Loucy (cell line): ENCODE measurements at regions not wholly inside any gene's neighbourhood (a gene's known extent, or its start where the extent isn't known, plus 50 kb on each side); places are given as distances from the start of the nearest gene placed in this dataset.

Experiments used
- H2AFZ ChIP-seq: fragments of 200-600 bp; sonication (generic); 2 replicates; pipeline ENCODE4 v1.6.0; 2016; ENCODE audit warnings: antibody characterized with exemption, mild to moderate bottlenecking, low read length, moderate library complexity
- H3F3A ChIP-seq: fragments of 200-600 bp; 2 replicates; pipeline ENCODE4 v1.6.0; 2016; ENCODE audit warnings: antibody characterized with exemption, low read depth, mild to moderate bottlenecking
- H3K27me3 ChIP-seq: fragments of 200-600 bp; sonication (generic); 2 replicates; pipeline ENCODE4 v1.6.1; 2014; ENCODE audit warnings: low read length, mild to moderate bottlenecking; ENCODE audit not compliant: insufficient read depth, poor library complexity, severe bottlenecking
- H3K36me3 ChIP-seq: fragments of 200-600 bp; sonication (generic); 2 replicates; pipeline ENCODE4 v1.6.1; 2016; ENCODE audit warnings: low read length; ENCODE audit not compliant: insufficient read depth
- H3K4me1 ChIP-seq: fragments of 200-600 bp; sonication (generic); 2 replicates; pipeline ENCODE4 v1.5.1; 2014; ENCODE audit warnings: low read length, mild to moderate bottlenecking; ENCODE audit not compliant: insufficient read depth, poor library complexity, severe bottlenecking
- H3K4me2 ChIP-seq: fragments of 200-600 bp; sonication (generic); 2 replicates; pipeline ENCODE4 v1.6.0; 2014; ENCODE audit warnings: antibody characterized with exemption, low read length, low read depth, mild to moderate bottlenecking; ENCODE audit not compliant: poor library complexity, severe bottlenecking
- H3K4me3 ChIP-seq: fragments of 200-600 bp; sonication (generic); 2 replicates; pipeline ENCODE4 v1.5.1; 2014; ENCODE audit warnings: low read length, mild to moderate bottlenecking, mixed read lengths; ENCODE audit not compliant: poor library complexity, severe bottlenecking
- H3K79me2 ChIP-seq: fragments of 200-600 bp; sonication (generic); 2 replicates; pipeline ENCODE4 v1.6.1; 2014; ENCODE audit warnings: low read length; ENCODE audit not compliant: insufficient read depth
- H3K9ac ChIP-seq: fragments of 200-600 bp; sonication (generic); 2 replicates; pipeline ENCODE4 v1.6.0; 2014; ENCODE audit warnings: mild to moderate bottlenecking, low read depth, low read length, moderate library complexity; ENCODE audit not compliant: poor library complexity, severe bottlenecking
- H3K9me2 ChIP-seq: fragments of 200-600 bp; sonication (generic); replicated peaks from 2 replicates; pipeline ENCODE4 v1.6.1; 2016; ENCODE audit warnings: low read depth, low read length, mixed read lengths
- H3K9me3 ChIP-seq: fragments of 200-600 bp; sonication (generic); 2 replicates; pipeline ENCODE4 v1.6.1; 2014; ENCODE audit warnings: mild to moderate bottlenecking, antibody characterized with exemption, low read length, low read depth; ENCODE audit not compliant: insufficient read depth
- H4K20me1 ChIP-seq: fragments of 200-600 bp; sonication (generic); 2 replicates; pipeline ENCODE4 v1.6.0; 2014; ENCODE audit warnings: antibody characterized with exemption, low read length, mild to moderate bottlenecking; ENCODE audit not compliant: insufficient read depth, poor library complexity, severe bottlenecking
- EZH2phosphoT487 ChIP-seq: fragments of 200-600 bp; IDR thresholded peaks from 2 replicates; pipeline ENCODE4 v1.6.1; 2018; ENCODE audit warnings: antibody characterized with exemption, mild to moderate bottlenecking, moderate library complexity, borderline replicate concordance
- TF ChIP-seq, protein P1 (sequence below): fragments of 200-600 bp; sonication (generic); conservative IDR thresholded peaks from 2 replicates; pipeline ENCODE4 v1.5.1; 2014; ENCODE audit warnings: mild to moderate bottlenecking, antibody characterized with exemption, low read length

DNA sequence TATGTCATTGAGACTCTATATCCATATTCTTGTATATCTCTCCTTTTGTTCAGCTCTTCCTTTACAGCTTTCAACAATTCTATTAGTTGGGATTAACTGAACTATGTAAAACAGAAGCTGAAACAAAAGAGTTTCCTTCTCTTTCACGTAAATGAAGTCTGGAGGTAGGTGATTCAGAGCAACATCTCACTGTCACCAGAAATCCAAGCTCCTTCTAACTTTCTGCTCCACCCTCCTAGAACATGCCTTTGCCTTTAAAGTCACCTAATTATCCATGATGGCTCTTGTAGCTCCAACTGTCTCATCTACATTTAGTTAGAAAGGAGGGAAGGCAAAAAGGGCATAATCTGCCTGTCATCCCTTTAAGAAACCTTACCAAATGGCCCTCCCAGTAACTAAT, 458.2 kb upstream of the MDFIC2 start:
- Histone ChIP-seq H3K4me3 (no peak overlapping the region), H3K9ac (no peak overlapping the region), H2AFZ (no peak overlapping the region), H3K9me2 (no peaks in the 10 kb centered on the region), H3K36me3 (no peaks in the 10 kb centered on the region), H3K27me3 (no peaks in the 10 kb centered on the region), H3K9me3 (no peaks in the 10 kb centered on the region), H3K79me2 (no peaks in the 10 kb centered on the region), H4K20me1 (no peaks in the 10 kb centered on the region), H3F3A (no peaks in the 10 kb centered on the region), H3K4me2 (no peak overlapping the region), H3K4me1 (no peaks in the 10 kb centered on the region)
- TF ChIP-seq, protein P1, sequence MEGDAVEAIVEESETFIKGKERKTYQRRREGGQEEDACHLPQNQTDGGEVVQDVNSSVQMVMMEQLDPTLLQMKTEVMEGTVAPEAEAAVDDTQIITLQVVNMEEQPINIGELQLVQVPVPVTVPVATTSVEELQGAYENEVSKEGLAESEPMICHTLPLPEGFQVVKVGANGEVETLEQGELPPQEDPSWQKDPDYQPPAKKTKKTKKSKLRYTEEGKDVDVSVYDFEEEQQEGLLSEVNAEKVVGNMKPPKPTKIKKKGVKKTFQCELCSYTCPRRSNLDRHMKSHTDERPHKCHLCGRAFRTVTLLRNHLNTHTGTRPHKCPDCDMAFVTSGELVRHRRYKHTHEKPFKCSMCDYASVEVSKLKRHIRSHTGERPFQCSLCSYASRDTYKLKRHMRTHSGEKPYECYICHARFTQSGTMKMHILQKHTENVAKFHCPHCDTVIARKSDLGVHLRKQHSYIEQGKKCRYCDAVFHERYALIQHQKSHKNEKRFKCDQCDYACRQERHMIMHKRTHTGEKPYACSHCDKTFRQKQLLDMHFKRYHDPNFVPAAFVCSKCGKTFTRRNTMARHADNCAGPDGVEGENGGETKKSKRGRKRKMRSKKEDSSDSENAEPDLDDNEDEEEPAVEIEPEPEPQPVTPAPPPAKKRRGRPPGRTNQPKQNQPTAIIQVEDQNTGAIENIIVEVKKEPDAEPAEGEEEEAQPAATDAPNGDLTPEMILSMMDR: no peak
- no peak for TF ChIP-seq EZH2phosphoT487

DNA sequence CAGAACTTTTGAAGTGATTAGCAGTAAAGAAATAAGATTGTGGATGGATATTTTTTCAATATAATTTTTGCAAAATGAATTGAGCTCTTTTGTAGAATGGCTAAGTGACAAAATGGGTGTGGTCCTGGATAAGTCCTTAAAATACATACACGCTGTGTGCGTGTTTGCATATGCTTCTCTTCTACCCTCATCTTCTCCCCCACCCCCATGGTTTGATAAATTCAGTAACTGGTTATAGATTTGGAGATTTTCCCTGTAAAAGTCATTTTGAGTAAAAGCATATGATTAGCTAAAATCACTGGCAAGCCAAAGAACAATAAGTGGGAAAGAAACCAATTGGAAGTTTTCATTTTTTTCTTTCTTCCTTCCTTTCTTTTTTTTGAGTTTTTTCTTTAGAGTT, 453.9 kb upstream of the MDFIC2 start:
- H3K79me2 ChIP-seq: no peaks in the 10 kb centered on the region
- H3K4me3 ChIP-seq: no peak overlapping the region
- no peak overlapping the region for H3K4me2 ChIP-seq
- H3K4me1 ChIP-seq: no peaks in the 10 kb centered on the region
- H3K9me2 ChIP-seq: no peaks in the 10 kb centered on the region
- TF ChIP-seq, protein P1: no peak
- TF ChIP-seq EZH2phosphoT487: no peak
- H3F3A ChIP-seq: no peaks in the 10 kb centered on the region
- no peaks in the 10 kb centered on the region for H4K20me1 ChIP-seq
- H3K9me3 ChIP-seq: no peaks in the 10 kb centered on the region
- H3K36me3 ChIP-seq: no peaks in the 10 kb centered on the region
- H3K27me3 ChIP-seq: no peaks in the 10 kb centered on the region
- H2AFZ ChIP-seq: no peak overlapping the region
- no peak overlapping the region for H3K9ac ChIP-seq

DNA sequence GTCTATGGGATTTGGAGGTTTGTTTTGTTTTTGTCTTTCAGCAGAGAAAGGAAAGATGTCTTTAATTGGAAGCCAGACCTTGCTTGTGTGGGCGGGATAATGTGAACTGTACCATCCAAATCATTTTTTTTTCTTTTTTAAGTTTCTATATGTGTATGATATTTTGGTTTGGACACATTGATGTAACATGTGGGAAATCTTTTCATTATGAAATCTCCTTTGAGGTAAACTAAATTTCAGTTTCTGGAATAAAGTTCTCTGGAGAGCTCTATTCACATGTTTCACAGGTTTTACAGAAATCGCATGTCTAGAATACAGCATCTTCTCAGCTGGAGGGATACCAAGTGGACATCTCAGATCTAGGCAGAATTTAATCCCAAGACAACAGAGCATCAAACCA, 451.5 kb upstream of the MDFIC2 start:
- no peaks in the 10 kb centered on the region for H3F3A ChIP-seq
- no peak overlapping the region for H2AFZ ChIP-seq
- no peaks in the 10 kb centered on the region for H3K4me1 ChIP-seq
- H3K4me3 ChIP-seq: no peak overlapping the region
- no peaks in the 10 kb centered on the region for H4K20me1 ChIP-seq
- no peaks in the 10 kb centered on the region for H3K79me2 ChIP-seq
- TF ChIP-seq, protein P1: no peak
- no peak for TF ChIP-seq EZH2phosphoT487
- no peaks in the 10 kb centered on the region for H3K27me3 ChIP-seq
- H3K9me3 ChIP-seq: no peaks in the 10 kb centered on the region
- no peaks in the 10 kb centered on the region for H3K36me3 ChIP-seq
- H3K4me2 ChIP-seq: no peak overlapping the region
- no peaks in the 10 kb centered on the region for H3K9me2 ChIP-seq
- H3K9ac ChIP-seq: no peak overlapping the region
